ENCODE measurements at regions not wholly inside any gene's neighbourhood (a gene's known extent, or its start where the extent isn't known, plus 50 kb on each side); places are given as distances from the start of the nearest gene placed in this dataset.

GRCh38 chr13:70405266-70405665 lies 297.0 kb upstream of the KLHL1 start:
- TF ChIP-seq POLR2AphosphoS5 (IDR thresholded peaks at IDR 0.05; ENCODE audit: low read depth, low read length), result no peak
- H3K27ac ChIP-seq (ENCODE audit: low read depth in 2 of 2, low read length in 1 of 2), result no peak overlapping the region
- no peaks in the 10 kb centered on the region for H3K9me2 ChIP-seq
- no peaks in the 10 kb centered on the region for H3K36me3 ChIP-seq (replicated peaks in 1 of 2; ENCODE audit: control insufficient read depth in 1 of 2, insufficient read depth in 2 of 2, low read length in 1 of 2)
- no peaks in the 10 kb centered on the region for H3K9me3 ChIP-seq
- H3K9ac ChIP-seq, result no peak overlapping the region
- H3K79me2 ChIP-seq (ENCODE audit: insufficient read depth), result no peaks in the 10 kb centered on the region
- no peaks in the 10 kb centered on the region for H3K4me1 ChIP-seq (ENCODE audit: control insufficient read depth in 1 of 2, insufficient read depth in 2 of 2, low read depth in 1 of 2, low read length in 1 of 2)
- no peaks in the 10 kb centered on the region for H3F3A ChIP-seq (replicated peaks; ENCODE audit: insufficient read depth)
- H3K4me2 ChIP-seq, result no peak overlapping the region
- H4K20me1 ChIP-seq (ENCODE audit: insufficient read depth), result no peaks in the 10 kb centered on the region
- WGBS (ENCODE audit: low lambda C conversion rate), result 64% methylated on average over 4 of the region's 4 CpGs
- ChIA-PET CTCF (no interaction called here), POLR2A (no interaction called here)
- H3K4me3 ChIP-seq (ENCODE audit: low read depth in 2 of 2, low read length in 1 of 2), result no peak overlapping the region
- H2AFZ ChIP-seq (ENCODE audit: low read depth), result no peak overlapping the region
- DNase-seq, result no peak
- H3K27me3 ChIP-seq (ENCODE audit: insufficient read depth), result no peaks in the 10 kb centered on the region

- H3K27me3 ChIP-seq (ENCODE audit: insufficient read depth), result no peaks in the 10 kb centered on the region
- no peak overlapping the region for H3K4me3 ChIP-seq (ENCODE audit: low read depth in 2 of 2, low read length in 1 of 2)
- DNase-seq, result no peak
- no peaks in the 10 kb centered on the region for H3K9me3 ChIP-seq
- H2AFZ ChIP-seq (ENCODE audit: low read depth), result no peak overlapping the region
- H3K79me2 ChIP-seq (ENCODE audit: insufficient read depth), result no peaks in the 10 kb centered on the region
- H3K9me2 ChIP-seq, result no peaks in the 10 kb centered on the region
- H3F3A ChIP-seq (replicated peaks; ENCODE audit: insufficient read depth), result no peaks in the 10 kb centered on the region
- no peaks in the 10 kb centered on the region for H4K20me1 ChIP-seq (ENCODE audit: insufficient read depth)
- H3K4me1 ChIP-seq (ENCODE audit: control insufficient read depth in 1 of 2, insufficient read depth in 2 of 2, low read depth in 1 of 2, low read length in 1 of 2), result no peaks in the 10 kb centered on the region; a peak in 2 of 4 replicates
- H3K36me3 ChIP-seq (replicated peaks in 1 of 2; ENCODE audit: control insufficient read depth in 1 of 2, insufficient read depth in 2 of 2, low read length in 1 of 2), result no peaks in the 10 kb centered on the region
- H3K9ac ChIP-seq, result no peak overlapping the region
- ChIA-PET CTCF (no interaction called here), POLR2A (no interaction called here)
- no peak overlapping the region for H3K27ac ChIP-seq (ENCODE audit: low read depth in 2 of 2, low read length in 1 of 2)
- no peak overlapping the region for H3K4me2 ChIP-seq
- TF ChIP-seq RAD21 (IDR thresholded peaks at IDR 0.05; ENCODE audit: low read length) (no peak), MEF2A (IDR thresholded peaks at IDR 0.05; ENCODE audit: borderline replicate concordance, low read depth) (no peak), TCF12 (IDR thresholded peaks at IDR 0.05) (no peak), IRF3 (IDR thresholded peaks at IDR 0.05; ENCODE audit: low read depth, low read length) (no peak), CTCF (IDR thresholded peaks at IDR 0.05) (no peak), POLR2AphosphoS5 (IDR thresholded peaks at IDR 0.05; ENCODE audit: low read depth, low read length) (no peak), USF1 (IDR thresholded peaks at IDR 0.05; ENCODE audit: borderline replicate concordance, low read depth) (no peak), CHD2 (IDR thresholded peaks at IDR 0.05; ENCODE audit: low read length, partially characterized antibody) (no peak), NRF1 (IDR thresholded peaks at IDR 0.05; ENCODE audit: low read depth, low read length) (no peak), REST (IDR thresholded peaks at IDR 0.05; ENCODE audit: low read depth, low read length) (no peak), FOXM1 (IDR thresholded peaks at IDR 0.05; ENCODE audit: low read depth) (no peak), ZBTB33 (IDR thresholded peaks at IDR 0.05; ENCODE audit: borderline replicate concordance, low read depth) (no peak), TEAD4 (IDR thresholded peaks at IDR 0.05; ENCODE audit: borderline replicate concordance, insufficient read depth) (no peak), TAF1 (IDR thresholded peaks at IDR 0.05; ENCODE audit: borderline replicate concordance, low read depth, low read length) (no peak), YY1 (IDR thresholded peaks at IDR 0.05; ENCODE audit: low read depth) (no peak), FOSL2 (IDR thresholded peaks at IDR 0.05; ENCODE audit: borderline replicate concordance, low read depth) (no peak), EP300 (IDR thresholded peaks at IDR 0.05; ENCODE audit: borderline replicate concordance in 1 of 2, low read depth in 1 of 2, low read length in 1 of 2) (no peak)
These were observed 285.8 kb upstream of the KLHL1 start for GRCh38 chr13:70394031-70394548.
